HG03066 (cell line): ENCODE measurements at regions not wholly inside any gene's neighbourhood (a gene's known extent, or its start where the extent isn't known, plus 50 kb on each side); places are given as distances from the start of the nearest gene placed in this dataset.

ENCODE experiments used
- ATAC-seq: cut with Tn5 transposase; IDR thresholded peaks from one replicate; pipeline ENCODE4 v1.9.1; 2021; ENCODE audit warnings: low read depth; ENCODE audit not compliant: unreplicated experiment

DNA sequence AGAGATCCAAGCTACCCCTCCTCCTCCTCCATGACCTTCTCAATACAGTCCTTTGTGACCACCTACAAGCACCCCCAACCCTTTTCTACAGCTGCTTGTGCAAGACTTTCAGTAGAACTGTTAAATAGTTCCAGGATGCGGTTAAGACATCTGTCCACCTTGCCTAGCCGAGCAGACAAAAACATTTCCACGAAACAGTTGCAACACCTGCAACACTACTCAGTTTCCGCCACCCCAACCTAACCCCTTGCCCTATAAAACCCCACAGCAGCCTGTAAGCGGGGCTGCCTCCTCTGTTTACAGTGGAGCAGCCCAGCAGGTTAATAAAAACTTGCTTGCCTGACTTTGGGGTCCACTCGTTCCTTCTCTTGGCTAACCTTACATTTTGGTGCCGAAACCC, 1803.5 kb upstream of the CDH6 start:
- no peak for ATAC-seq

DNA sequence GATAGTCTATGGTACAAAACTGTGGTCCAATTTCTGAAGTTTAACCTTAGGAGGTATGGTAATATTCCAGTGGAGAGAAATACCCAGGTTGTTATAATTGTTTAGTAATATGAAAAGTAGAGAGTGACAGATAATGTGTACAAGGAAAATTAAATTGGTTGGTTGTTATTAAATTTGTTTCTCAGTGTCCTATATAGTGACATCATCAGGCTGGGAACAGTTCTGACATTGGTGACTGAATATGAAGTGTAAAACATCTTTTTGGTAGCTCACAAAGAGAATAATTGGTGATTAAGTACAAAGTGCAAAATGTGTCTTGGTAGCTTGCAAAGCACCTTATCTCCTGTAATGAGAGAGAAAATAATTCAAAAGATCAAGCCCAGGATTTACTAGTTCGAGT, 1806.1 kb upstream of the CDH6 start:
- no peak for ATAC-seq

DNA sequence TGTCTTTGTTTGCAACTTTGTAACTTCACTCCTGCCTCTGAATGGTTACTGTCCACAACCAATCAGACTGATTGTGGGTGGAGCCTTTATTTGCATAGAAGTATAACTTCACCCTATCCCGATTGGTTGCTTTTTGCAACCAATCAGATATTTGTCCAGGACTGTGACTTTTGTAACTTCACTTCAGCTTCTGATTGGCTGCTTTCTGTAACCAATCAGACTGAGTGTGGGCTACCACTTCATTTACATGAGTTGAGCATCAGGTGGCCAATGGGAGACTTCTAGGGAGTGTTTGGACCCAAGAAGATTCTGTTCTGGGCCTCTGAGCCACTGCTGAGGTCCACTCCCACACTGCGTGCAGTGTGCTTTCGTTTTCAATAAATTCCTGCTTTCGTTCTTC, 1810.7 kb upstream of the CDH6 start:
- ATAC-seq, result no peak

DNA sequence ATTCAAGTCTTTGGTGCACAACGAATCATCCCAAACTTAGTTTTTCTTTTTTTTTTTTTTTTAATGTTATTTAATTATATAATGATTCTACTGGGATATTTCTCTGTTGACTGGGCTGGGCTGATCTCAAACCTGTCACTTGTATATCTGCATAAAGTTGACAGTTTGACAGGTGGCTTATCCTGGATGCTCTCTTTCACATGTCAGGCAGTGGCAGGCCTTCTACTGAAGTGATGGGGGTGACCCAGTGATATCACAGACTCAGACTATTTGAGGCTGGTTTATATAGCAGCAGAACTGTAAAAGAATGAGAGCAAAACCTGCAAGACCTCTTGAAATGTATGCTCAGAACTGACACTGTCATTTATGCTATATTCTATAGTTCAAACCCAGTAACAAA, 1813.5 kb upstream of the CDH6 start:
- ATAC-seq, result no peak

DNA sequence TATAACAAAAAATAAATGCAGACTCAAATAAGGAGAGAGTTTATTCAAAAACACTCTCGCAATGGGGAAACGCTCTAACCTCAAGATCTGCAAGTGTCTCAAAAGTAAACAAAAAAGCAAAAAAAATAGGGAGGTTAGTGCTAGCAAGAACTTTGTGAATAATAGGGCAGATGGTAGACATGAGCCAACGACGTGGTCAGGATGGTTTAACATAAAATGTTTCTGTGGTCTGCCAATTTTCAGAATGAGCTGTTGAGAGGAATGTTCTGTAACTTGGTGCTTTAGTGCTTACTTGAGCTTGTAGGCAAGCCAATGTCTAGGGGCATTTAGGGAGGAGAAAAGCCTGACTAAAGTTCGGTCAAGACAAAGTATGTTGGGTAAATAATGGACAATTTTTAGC, 1813.9 kb upstream of the CDH6 start:
- no peak for ATAC-seq

DNA sequence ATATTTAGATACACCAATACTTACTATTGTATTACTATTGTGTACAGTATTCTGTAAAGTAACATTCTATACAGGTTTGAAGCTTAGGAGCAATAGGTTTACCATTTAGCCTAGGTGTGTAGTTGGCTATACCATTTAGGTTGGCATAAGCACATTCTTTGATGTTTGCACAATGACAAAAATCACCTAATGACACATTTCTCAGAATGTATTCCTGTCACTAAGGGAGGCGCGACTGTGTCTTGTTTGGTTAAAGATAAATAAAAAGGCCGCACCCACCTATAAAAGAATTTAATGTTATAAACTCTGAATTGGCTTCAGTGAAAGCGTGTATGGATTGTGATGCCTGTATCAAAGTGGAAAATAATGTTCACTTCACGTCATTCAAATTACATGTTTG, 1815.4 kb upstream of the CDH6 start:
- no peak for ATAC-seq

DNA sequence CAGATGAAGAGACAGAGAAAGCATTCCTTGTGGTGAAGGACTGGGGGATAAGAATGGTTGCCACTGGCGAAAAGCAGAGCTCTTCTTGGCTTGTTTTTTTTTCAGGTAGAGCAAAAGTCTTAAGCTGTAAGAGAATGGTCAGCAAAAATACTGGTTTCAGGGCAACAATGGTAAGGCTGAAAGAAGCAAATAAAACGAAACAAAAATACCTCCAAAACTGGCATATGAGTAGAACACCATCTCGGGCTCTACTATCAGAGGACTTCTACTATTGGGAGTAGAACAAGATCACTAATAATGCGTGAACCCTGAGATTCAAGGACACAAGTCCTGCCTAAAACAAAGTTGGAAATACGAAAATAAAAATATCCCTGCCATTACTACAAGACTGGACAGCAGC, 1823.2 kb upstream of the CDH6 start:
- no peak for ATAC-seq

DNA sequence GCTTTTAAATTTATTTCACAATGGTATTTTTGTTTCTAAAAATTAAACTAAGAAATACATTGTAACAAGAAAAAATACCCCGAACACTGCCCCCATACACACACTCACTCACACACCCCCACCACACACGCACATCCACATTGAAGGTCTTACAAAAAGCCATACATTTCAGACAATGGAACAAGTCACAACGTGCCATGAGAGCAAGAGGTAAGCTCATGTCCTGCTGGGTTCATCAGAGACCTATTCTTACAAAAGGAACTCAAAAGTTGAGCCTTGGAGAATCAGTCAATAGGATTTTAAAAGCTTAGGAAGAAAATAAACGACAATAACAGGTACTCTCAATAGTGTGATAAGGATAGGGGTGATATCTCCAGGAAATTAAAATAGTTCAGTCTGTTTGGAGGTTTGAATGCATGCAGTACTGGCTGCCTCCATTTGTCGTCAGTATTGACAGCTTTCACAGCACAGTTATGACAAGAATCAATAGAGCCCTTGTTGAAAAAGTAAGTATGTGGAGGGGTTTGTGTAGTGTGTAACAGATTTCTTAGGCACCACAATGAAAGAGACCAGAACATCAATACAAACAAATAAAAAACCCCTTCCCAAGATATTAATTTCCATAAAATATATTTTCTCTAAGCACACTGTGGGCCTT, 1826.2 kb upstream of the CDH6 start:
- no peak for ATAC-seq

DNA sequence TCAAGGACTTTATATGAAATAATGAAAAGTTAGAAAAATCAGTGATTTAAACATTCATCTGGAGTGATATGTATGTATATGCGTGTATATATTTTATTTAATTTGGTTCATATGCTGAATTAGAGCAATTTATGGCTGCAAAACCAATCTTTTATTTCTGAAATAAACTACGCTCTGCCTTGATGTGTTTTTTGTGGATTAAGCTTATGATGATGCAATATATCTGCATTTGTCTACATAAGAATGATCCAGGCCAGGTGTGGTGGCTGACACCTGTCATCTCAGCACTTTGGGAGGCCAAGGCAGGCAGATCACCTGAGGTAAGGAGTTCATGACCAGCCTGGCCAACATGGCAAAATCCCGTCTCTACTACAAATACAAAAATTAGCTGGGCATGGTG, 1842.3 kb upstream of the CDH6 start:
- no peak for ATAC-seq

DNA sequence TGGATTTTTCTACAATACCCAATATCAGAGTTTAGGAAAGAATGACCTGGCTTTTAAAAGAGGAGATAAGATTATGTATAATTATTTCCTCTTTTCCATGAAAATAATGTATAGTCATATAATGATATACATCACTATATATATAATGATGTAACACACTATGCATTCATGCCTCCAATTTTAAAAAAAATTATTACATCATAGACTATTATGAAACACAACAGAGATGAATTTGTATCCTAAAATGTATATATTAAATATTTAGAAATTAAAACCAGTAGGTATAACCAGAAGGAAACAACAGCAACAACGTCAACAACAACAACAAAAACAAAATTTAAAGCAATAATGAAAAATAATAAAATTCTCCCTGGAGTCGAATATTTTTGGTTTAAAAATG, 1856.5 kb upstream of the CDH6 start:
- no peak for ATAC-seq

DNA sequence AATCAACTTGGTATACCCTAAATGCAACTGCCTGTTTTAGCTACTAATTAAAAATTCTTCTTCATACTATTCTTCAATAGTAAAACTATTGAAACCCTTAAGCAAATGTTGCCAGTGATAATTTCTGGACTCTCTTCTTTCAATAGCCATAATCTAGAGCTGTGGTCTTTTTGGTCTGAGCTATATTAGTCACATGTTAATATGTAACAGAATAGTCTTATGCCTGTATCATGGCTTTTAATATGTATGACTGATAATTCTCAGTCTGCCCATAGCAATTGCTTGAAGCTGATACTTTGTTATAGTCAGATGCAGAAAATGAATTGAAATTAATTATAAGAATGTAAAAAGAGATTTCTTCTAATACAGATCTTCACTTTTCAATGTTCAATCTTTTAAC, 1871.9 kb upstream of the CDH6 start:
- no peak for ATAC-seq

DNA sequence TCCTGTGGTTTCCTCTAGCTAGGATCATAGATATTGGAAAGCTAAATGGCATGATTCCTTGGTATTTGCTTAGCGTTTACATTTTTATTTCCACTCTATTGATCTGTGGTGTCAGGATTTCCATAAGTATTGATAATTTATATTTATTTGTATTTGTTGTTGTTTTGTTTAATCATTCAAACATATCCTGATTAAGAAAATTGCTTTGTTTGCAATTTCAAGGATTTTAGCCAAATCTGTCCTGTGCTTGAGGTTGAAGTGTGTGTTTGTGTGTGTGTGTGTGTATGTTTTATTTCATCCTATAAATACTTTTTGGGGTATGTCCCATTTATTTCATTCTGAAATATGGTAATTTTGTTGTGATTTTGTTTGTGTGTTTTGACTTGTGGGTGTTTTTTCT, 1884.1 kb upstream of the CDH6 start:
- ATAC-seq, result no peak

DNA sequence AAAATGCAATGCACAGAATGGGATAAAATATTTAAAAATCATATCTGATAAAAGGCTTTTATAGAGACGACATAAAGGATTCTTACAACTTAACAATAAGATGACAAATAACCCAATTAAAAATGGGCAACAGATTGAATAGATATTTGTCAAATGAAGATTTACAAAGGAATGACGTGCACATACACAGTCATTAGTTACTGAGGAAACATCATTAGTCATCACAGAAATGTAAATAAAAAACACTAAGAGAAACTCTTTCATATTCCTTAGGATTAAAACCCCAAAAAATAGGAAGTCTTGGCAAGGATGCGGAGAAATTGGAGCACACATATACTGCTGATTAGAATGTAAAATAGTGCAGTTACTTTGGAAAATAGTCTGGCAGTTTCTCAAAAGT, 1886.0 kb upstream of the CDH6 start:
- ATAC-seq, result no peak

DNA sequence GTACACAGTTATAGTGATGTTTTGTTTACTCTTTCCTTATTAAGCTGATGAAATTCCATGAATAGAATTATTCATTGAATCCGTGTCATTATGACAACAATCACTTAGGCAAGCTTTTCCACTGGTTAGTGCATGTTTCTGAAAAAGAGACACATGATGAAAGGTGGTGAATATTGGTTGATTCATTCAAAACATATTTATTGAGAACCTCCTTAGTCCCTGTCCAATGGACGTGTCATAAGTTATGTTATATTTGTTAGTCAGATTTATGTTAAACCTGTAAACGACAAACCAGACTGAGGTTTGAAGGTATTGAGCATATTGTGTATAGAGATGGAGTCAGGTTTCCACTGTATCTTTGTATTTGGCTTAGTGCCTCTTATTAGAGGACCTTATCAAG, 1888.9 kb upstream of the CDH6 start:
- ATAC-seq, result no peak

DNA sequence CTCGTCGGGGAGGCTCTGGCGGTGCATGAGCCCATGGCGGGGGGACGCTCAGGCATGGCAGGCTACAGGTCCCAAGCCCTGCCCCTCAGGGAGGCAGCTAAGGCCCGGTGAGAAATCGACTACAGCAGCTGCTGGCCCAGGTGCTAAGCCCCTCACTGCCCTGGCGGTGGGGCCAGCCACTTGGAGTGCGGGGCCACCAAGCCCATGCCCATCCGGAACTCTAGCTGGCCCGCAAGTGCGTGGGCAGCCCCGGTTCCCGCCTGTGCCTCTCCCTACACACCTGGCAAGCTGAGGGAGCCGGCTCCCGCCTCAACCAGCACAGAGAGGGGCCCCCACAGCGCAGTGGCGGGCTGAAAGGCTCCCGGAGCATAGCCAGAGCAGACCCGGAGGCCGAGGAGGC, 1896.9 kb upstream of the CDH6 start:
- ATAC-seq, result no peak

DNA sequence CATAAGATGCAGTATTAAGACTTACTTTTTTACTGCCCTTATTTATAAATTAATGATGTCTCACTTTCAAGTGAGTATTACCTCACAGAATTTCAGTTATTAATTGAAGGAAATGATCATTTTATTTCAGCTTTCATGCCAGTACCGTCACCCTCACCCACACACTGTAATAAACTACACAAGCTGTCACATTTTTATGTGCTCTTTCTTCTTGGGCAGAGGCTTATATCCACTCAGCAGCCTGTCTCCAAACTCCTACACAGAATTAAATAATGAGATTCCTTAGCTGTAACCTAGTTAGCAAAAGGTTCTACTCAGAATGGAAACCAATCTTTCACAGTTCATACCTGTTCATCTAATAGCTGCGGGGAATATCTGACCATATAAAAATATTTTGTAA, 1915.8 kb upstream of the CDH6 start:
- no peak for ATAC-seq

DNA sequence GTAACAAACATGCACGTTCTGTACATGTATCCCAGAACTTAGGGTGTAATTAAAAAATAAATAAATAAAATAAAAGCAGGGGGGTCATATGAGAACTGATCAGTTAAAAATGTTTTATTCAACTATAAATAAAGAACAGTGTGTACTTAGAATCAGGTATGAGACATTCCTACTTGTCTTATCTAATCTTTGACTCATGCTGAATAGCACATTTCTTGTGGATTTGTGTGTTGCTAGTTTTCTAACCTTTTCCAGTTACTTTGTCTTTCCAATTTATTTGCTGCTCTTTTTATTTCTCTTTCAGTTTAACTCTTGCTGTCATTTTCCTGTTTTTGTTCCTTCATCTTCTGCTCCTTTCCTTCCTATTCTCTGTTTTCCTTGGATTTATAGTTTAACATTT, 1917.1 kb upstream of the CDH6 start:
- ATAC-seq, result no peak

DNA sequence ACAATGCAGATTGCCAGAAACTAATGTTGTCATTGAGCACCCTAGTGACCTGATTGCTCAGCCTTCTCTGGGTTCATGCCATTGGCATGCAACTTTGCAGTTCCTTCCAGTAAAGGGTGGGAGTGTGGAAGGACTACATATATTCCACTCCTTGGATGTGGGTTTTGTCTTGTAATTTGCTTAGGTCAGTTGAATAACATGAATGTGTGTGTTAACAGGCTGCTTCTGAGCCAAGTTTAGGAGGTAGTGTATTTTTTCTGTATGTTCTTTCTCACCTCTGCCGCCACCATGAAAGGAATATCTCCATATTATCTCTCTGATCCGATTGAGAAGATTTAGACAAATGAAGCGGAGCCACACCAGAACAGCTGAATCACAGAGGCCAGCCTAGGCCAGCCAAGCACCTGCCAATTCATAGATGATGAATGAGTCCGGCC, 1929.6 kb upstream of the CDH6 start:
- ATAC-seq, result no peak

DNA sequence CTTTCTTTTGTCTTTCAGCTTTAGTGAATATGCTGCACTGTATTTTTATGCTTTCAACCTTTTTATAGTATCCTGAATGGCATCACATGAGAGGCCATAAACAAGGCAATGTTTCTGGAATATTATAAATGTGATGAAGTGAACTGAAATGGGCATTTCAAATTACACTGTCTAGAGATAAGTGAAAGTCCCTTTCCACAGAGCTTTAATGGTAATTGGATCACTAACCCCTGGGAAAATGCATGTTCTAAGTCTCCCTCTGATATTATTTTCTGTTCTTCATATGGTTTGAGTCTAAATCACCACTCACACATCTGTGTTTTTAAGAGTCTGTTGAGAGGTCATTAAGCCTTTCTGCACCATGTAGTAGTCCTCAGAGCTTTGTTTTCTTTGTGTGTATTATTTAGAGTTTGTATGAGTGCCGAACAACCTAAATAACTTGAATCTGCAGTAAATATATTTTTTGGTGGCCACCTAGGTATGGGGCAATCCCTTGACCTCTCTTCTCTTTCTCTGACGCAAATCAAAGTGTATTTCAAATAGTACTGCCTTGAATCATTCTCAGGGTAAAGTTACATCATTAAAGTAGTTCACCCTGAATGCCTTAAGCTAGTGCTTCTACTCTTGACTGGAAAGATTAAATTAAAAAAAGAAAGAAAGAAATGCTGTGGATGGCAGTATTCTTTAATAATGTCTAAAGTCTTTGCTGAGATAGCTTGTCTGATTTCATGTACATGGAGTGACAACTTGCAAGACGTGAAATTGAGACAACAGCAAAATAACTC, 1931.0 kb upstream of the CDH6 start:
- ATAC-seq, result no peak

DNA sequence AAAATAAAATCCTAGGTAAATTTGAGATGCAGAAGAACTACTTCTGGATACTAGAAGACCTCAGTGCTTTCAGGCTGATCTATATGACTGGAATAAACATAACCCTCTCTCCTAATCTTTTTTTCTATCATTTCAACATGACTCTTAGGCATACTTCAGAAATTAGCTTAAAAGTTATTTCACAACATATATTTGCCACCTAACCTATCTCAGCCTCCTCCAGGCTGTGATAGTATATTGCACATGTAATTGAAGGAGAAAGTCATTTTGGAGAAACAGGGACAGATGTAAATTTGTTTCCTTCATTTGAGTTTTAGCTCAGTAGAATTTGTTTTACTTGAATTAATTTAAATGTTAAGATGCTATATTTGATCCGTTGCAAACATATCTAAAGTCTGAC, 1932.3 kb upstream of the CDH6 start:
- no peak for ATAC-seq

DNA sequence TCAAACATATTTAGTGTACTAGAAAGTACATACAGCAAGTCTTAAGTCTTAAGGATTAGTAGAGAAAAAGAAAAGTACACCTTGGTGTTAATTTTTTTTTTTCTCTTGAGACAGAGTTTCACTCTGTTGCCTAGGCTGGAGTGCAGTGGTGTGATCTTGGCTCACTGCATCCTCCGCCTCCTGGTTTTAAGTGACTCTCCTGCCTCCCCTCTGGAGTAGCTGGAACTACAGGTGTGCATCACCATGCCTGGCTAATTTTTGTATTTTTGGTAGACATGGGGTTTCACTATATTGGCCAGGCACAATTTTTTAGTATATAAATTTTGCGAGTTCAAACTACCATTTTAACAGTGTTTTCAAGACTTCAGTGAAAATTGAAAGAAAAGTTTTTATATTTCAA, 1941.1 kb upstream of the CDH6 start:
- ATAC-seq, result no peak

DNA sequence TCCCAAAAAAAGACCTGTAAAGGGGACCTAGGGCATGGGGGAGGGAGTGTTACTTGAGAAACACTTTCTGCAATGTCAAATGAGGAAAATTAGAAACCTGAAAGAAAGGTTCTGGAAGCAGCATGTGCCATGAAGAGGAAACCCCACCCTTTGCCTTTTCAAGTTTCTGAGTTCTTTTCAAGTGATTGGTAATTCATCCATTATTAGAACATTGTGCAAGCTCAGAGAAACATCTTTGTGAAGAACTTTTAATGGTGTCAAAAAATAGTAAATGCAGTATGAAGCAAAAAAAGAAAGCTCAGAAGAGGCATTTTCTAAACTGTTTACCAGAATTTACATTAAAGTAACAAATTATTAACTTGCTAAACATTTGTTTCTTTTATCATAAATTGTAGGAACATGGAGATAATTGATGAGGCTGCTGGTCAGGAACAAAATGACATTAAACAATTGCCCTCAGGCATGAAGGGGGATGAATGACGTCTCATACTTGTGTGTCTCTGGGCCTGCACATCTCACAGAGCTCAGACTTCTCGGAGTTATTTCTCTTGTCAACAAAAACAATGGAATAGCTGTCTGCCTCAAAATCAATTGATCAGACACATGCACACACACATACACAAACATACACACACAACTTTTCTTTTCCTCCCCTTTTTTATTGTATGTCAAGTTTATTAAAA, 1946.0 kb upstream of the CDH6 start:
- no peak for ATAC-seq
